CD4-positive, alpha-beta memory T cell (primary cell): ENCODE measurements at regions not wholly inside any gene's neighbourhood (a gene's known extent, or its start where the extent isn't known, plus 50 kb on each side); places are given as distances from the start of the nearest gene placed in this dataset.

ENCODE experiments used
- CTCF ChIA-PET: fragments of 350-600 bp; sonication (Branson Sonifier 250); formaldehyde crosslinking; loops from one replicate; lab custom pipeline; 2021; ENCODE audit warnings: inconsistent platforms; ENCODE audit not compliant: partially characterized antibody; lab: Charles Lee
- POLR2A ChIA-PET: fragments of 350-600 bp; sonication (Branson Sonifier 250); formaldehyde crosslinking; loops from one replicate; lab custom pipeline; 2021; ENCODE audit not compliant: partially characterized antibody; lab: Charles Lee
- DNase-seq, 5 donors: peaks; one replicate each; pipeline versions ENCODE4 v3.0.0 to v3.0.0-alpha.2; 2020 to 2022; ENCODE audit warnings: mixed read lengths in 1 of 5
- H3K27ac ChIP-seq: one replicate; pipeline ENCODE4 v1.7.0; 2013; ENCODE audit warnings: low read depth, low read length
- H3K27me3 ChIP-seq: 2 replicates; pipeline ENCODE4 v1.7.0; 2013; ENCODE audit warnings: mild to moderate bottlenecking, low read length, moderate library complexity; ENCODE audit not compliant: insufficient read depth
- H3K36me3 ChIP-seq: 2 replicates; pipeline ENCODE4 v1.7.0; 2013; ENCODE audit warnings: mild to moderate bottlenecking, low read length, moderate library complexity; ENCODE audit not compliant: insufficient read depth
- H3K4me1 ChIP-seq: 2 replicates; pipeline ENCODE4 v1.7.0; 2013; ENCODE audit warnings: mild to moderate bottlenecking, low read length, moderate library complexity; ENCODE audit not compliant: insufficient read depth
- H3K4me3 ChIP-seq, 2 donors: one replicate each; pipeline ENCODE4 v1.7.0; 2013; ENCODE audit warnings: low read length in 2 of 2, mild to moderate bottlenecking in 1 of 2
- H3K9me3 ChIP-seq, 2 donors: one replicate each; pipeline ENCODE4 v1.7.0; 2013; ENCODE audit warnings: low read length in 2 of 2, control low read depth in 1 of 2; ENCODE audit not compliant: control insufficient read depth in 1 of 2
- H3K27ac Mint-ChIP-seq, 7 donors: one replicate each; pipeline ENCODE4 v1.8.0; 2020 to 2021; ENCODE audit warnings: mixed read lengths in 7 of 7, mild to moderate bottlenecking in 6 of 7, inconsistent platforms in 3 of 7, moderate library complexity in 3 of 7
- H3K27me3 Mint-ChIP-seq, 2 donors: one replicate each; pipeline ENCODE4 v1.8.0; 2020 to 2021; ENCODE audit warnings: mixed read lengths in 2 of 2
- H3K36me3 Mint-ChIP-seq, 2 donors: one replicate each; pipeline ENCODE4 v1.8.0; 2020 to 2021; ENCODE audit warnings: mixed read lengths in 2 of 2, inconsistent platforms in 1 of 2, mild to moderate bottlenecking in 1 of 2
- H3K4me1 Mint-ChIP-seq, 4 donors: one replicate each; pipeline ENCODE4 v1.8.0; 2020 to 2021; ENCODE audit warnings: mixed read lengths in 4 of 4, mild to moderate bottlenecking in 1 of 4
- H3K4me3 Mint-ChIP-seq, 8 donors: one replicate each; pipeline ENCODE4 v1.8.0; 2020 to 2021; ENCODE audit warnings: mixed read lengths in 8 of 8, mild to moderate bottlenecking in 7 of 8, moderate library complexity in 6 of 8, inconsistent platforms in 3 of 8
- H3K9me3 Mint-ChIP-seq, 8 donors: one replicate each; pipeline ENCODE4 v1.8.0; 2020 to 2021; ENCODE audit warnings: mixed read lengths in 8 of 8, mild to moderate bottlenecking in 5 of 8, inconsistent platforms in 3 of 8, moderate library complexity in 1 of 8
- intact Hi-C: fragments of 100-400 bp; cut with micrococcal nuclease; formaldehyde crosslinking; loops from one replicate; pipeline ENCODE4 v1.15.1; 2023

DNA sequence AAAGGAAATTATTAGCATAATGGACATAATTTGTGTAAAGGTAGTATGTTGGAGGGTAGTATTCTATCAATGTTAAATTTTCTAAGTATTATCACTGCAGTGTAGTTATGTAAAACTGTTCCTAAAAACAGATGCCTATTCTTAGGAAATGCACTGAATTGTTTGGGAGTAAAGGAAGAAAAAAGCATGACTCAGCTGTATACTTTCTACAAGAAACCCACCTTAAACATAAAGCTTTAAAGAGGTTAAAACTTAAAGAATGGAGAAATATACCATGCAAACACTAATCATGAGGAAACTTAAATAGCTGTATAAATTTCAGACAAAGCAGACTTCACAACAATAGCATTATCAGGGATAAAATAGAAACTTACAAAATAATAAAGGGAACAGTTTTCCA, 292.9 kb downstream of the ANTXR2 start:
- no peak overlapping the region for H3K27ac Mint-ChIP-seq
- intact Hi-C loops, result no loop called here

GRCh38 chr4:79772510-79772909, 300.5 kb downstream of the ANTXR2 start:
- H3K9me3 ChIP-seq, result no peaks in the 10 kb centered on the region
- CTCF ChIA-PET, result no interaction called here

More for the DNA sequence above, 292.9 kb downstream of the ANTXR2 start:
- Mint-ChIP-seq H3K4me1 (no peaks in the 10 kb centered on the region), H3K4me3 (no peak overlapping the region), H3K27me3 (peaks cover 5 to 9% of the 10 kb centered on the region in 2 donors), H3K36me3 (no peaks in the 10 kb centered on the region), H3K9me3 (peaks cover 6 to 18% (median 13%) of the 10 kb centered on the region in 8 donors)
- ChIA-PET CTCF (no interaction called here), POLR2A (no interaction called here)
- no peak overlapping the region for H3K4me3 ChIP-seq
- no peaks in the 10 kb centered on the region for H3K27me3 ChIP-seq
- H3K4me1 ChIP-seq, result no peaks in the 10 kb centered on the region
- no peak overlapping the region for H3K27ac ChIP-seq
- no peaks in the 10 kb centered on the region for H3K9me3 ChIP-seq
- no peaks in the 10 kb centered on the region for H3K36me3 ChIP-seq
- DNase-seq, result no peak

GRCh38 chr4:79764120-79764519, 308.9 kb downstream of the ANTXR2 start:
- no peaks in the 10 kb centered on the region for H3K36me3 Mint-ChIP-seq
- H3K9me3 ChIP-seq, result no peaks in the 10 kb centered on the region
- POLR2A ChIA-PET, result no interaction called here
- H3K9me3 Mint-ChIP-seq, result peaks cover 0 to 24% (median 16%) of the 10 kb centered on the region in 8 donors
- no peaks in the 10 kb centered on the region for H3K27me3 ChIP-seq
- H3K4me1 Mint-ChIP-seq, result no peaks in the 10 kb centered on the region
- H3K36me3 ChIP-seq, result no peaks in the 10 kb centered on the region
- CTCF ChIA-PET, result no interaction called here
- no peak overlapping the region for H3K4me3 ChIP-seq
- intact Hi-C loops, result no loop called here
- H3K4me3 Mint-ChIP-seq, result no peak overlapping the region
- H3K27ac ChIP-seq, result no peak overlapping the region
- DNase-seq, result no peak
- H3K27ac Mint-ChIP-seq, result no peak overlapping the region
- no peaks in the 10 kb centered on the region for H3K4me1 ChIP-seq
- H3K27me3 Mint-ChIP-seq, result peaks cover 0 to 2% of the 10 kb centered on the region in 2 donors

More at GRCh38 chr4:79772510-79772909, 300.5 kb downstream of the ANTXR2 start:
- H3K4me1 Mint-ChIP-seq, result no peaks in the 10 kb centered on the region
- peaks cover 11 to 78% (median 63%) of the 10 kb centered on the region in 8 donors for H3K9me3 Mint-ChIP-seq
- intact Hi-C loops, result no loop called here
- no peak for DNase-seq
- no peak overlapping the region for H3K27ac Mint-ChIP-seq
- H3K4me3 Mint-ChIP-seq, result no peak overlapping the region
- POLR2A ChIA-PET, result no interaction called here
- H3K36me3 Mint-ChIP-seq, result peaks cover 0 to 4% of the 10 kb centered on the region in 2 donors
- peaks cover 5 to 6% of the 10 kb centered on the region in 2 donors for H3K27me3 Mint-ChIP-seq
- H3K4me1 ChIP-seq, result no peaks in the 10 kb centered on the region
- H3K27me3 ChIP-seq, result no peaks in the 10 kb centered on the region
- H3K27ac ChIP-seq, result no peak overlapping the region
- no peak overlapping the region for H3K4me3 ChIP-seq
- H3K36me3 ChIP-seq, result no peaks in the 10 kb centered on the region

DNA sequence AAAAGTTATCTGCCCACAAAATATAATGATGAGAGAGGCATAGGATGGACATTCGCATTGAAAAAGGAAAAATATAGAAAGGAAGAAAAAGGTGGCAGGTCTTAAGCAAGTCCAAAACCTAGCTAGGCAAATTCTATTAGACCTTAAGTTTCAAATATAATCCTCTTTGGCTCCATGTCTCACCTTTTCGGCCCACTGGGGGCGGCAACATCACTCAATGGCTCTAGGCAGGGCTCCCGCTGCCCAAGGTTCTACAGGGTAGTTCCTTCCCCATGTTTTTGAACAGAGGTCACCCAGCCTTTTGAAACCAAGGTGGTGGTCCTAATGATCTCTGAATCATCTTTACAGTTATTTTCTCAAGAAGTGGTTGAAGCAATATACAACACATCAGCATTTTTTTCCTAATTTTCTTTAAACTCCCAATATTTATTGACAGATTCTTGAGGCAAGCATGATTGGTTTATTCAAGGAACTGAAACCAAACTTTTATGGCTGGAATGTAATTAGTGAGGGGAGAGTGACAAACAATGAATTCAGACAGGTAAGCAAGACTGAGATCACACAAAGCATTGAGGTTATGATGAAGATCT, 309.4 kb downstream of the ANTXR2 start:
- no peaks in the 10 kb centered on the region for H3K36me3 ChIP-seq
- intact Hi-C loops, result no loop called here
- Mint-ChIP-seq H3K4me1 (no peaks in the 10 kb centered on the region), H3K27ac (no peak overlapping the region), H3K9me3 (peaks cover 0 to 23% (median 15%) of the 10 kb centered on the region in 8 donors), H3K27me3 (peaks cover 0 to 2% of the 10 kb centered on the region in 2 donors), H3K4me3 (no peak overlapping the region), H3K36me3 (no peaks in the 10 kb centered on the region)
- no peak for DNase-seq
- H3K4me1 ChIP-seq, result no peaks in the 10 kb centered on the region
- POLR2A ChIA-PET, result no interaction called here
- H3K27me3 ChIP-seq, result no peaks in the 10 kb centered on the region
- CTCF ChIA-PET, result no interaction called here
- H3K4me3 ChIP-seq, result no peak overlapping the region
- H3K9me3 ChIP-seq, result no peaks in the 10 kb centered on the region
- no peak overlapping the region for H3K27ac ChIP-seq

DNA sequence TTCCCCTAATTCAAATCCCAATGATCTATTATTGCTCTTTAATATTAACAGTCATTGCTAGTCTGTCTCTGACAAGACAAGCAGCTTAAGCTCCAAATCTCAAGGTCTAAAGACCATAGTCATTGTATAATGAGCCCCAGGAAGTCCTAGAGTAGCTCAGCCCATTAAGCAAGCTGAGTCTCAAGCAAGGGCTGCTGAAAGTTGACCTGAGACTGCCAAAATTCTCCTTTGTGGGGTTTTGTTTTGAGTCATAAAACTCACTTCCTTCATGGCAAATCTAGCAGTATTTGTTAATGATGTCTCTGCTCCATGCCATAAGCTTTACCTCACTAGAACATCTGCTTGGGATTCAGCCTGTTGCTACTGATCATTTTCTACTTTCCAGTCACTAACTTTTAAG, 313.2 kb downstream of the ANTXR2 start:
- Histone ChIP-seq H3K4me1 (no peaks in the 10 kb centered on the region), H3K27ac (no peak overlapping the region), H3K27me3 (no peaks in the 10 kb centered on the region), H3K9me3 (no peaks in the 10 kb centered on the region), H3K4me3 (no peak overlapping the region), H3K36me3 (no peaks in the 10 kb centered on the region)
- Mint-ChIP-seq H3K36me3 (no peaks in the 10 kb centered on the region), H3K27ac (no peak overlapping the region), H3K27me3 (peaks cover 0 to 2% of the 10 kb centered on the region in 2 donors), H3K4me3 (no peak overlapping the region), H3K9me3 (peaks cover 0 to 3% (median 0%) of the 10 kb centered on the region in 8 donors), H3K4me1 (no peaks in the 10 kb centered on the region)
- POLR2A ChIA-PET, result no interaction called here
- DNase-seq, result no peak
- intact Hi-C loops, result no loop called here
- CTCF ChIA-PET, result no interaction called here

GRCh38 chr4:79757600-79757999, 315.4 kb downstream of the ANTXR2 start:
- H3K27ac Mint-ChIP-seq, result no peak overlapping the region
- Histone ChIP-seq H3K9me3 (no peaks in the 10 kb centered on the region), H3K4me3 (no peak overlapping the region), H3K36me3 (no peaks in the 10 kb centered on the region), H3K27me3 (no peaks in the 10 kb centered on the region), H3K27ac (no peak overlapping the region), H3K4me1 (no peaks in the 10 kb centered on the region)
- peaks cover 0 to under 1% of the 10 kb centered on the region in 2 donors for H3K27me3 Mint-ChIP-seq
- H3K36me3 Mint-ChIP-seq, result no peaks in the 10 kb centered on the region
- no peak overlapping the region for H3K4me3 Mint-ChIP-seq
- DNase-seq, result no peak
- H3K4me1 Mint-ChIP-seq, result no peaks in the 10 kb centered on the region
- ChIA-PET POLR2A (no interaction called here), CTCF (no interaction called here)
- H3K9me3 Mint-ChIP-seq, result peaks cover 0 to 3% (median 0%) of the 10 kb centered on the region in 8 donors
- intact Hi-C loops, result no loop called here

GRCh38 chr4:79756140-79756895, 316.7 kb downstream of the ANTXR2 start:
- no peaks in the 10 kb centered on the region for H3K36me3 Mint-ChIP-seq
- no peak overlapping the region for H3K27ac Mint-ChIP-seq
- no peak overlapping the region for H3K27ac ChIP-seq
- no peaks in the 10 kb centered on the region for H3K9me3 Mint-ChIP-seq
- H3K4me3 ChIP-seq, result no peak overlapping the region
- ChIA-PET POLR2A (no interaction called here), CTCF (no interaction called here)
- H3K27me3 Mint-ChIP-seq, result peaks cover 2 to 3% of the 10 kb centered on the region in 2 donors
- H3K9me3 ChIP-seq, result no peaks in the 10 kb centered on the region
- H3K27me3 ChIP-seq, result no peaks in the 10 kb centered on the region
- no peak overlapping the region for H3K4me3 Mint-ChIP-seq
- H3K36me3 ChIP-seq, result no peaks in the 10 kb centered on the region
- H3K4me1 ChIP-seq, result no peaks in the 10 kb centered on the region
- intact Hi-C loops, result no loop called here
- DNase-seq, result no peak
- H3K4me1 Mint-ChIP-seq, result no peaks in the 10 kb centered on the region
